GM18505 (cell line): ENCODE measurements at regions not wholly inside any gene's neighbourhood (a gene's known extent, or its start where the extent isn't known, plus 50 kb on each side); places are given as distances from the start of the nearest gene placed in this dataset.

ENCODE experiments used
- ATAC-seq: cut with Tn5 transposase; IDR thresholded peaks from one replicate; pipeline ENCODE4 v1.9.1; 2021; ENCODE audit not compliant: unreplicated experiment
- POLR2A ChIP-seq: IDR thresholded peaks from 4 replicates; pipeline ENCODE4 v1.6.1; 2011; ENCODE audit warnings: borderline replicate concordance; ENCODE audit not compliant: insufficient read depth, insufficient read length; ENCODE audit errors: extremely low read depth

DNA sequence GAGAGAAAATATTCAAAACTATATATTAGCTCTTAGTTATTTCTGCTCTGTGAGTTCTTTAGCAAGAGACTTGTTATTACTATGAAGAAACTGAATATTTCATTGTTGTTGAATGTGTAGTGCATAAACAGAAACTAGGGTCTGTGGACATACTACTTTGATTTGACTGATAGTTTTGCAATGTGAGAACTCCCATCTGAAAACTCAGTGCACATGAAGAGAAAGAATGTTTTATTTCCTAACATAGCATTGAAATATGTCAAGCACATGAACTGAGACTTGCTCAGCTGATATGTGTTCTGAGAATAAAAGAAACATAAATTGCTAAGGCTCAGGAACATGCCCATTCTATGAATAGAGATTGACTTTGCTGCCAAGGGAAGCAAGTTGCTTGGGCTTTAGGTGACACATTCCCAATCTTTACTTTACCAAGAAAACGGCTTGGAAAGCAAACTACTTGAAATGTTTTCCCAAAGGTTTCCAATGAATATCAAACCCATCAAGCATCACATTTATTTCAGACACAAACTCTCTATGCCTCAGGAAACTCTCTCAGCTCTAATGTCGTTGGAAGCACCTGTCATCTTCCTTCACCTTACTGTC lies 290.4 kb downstream of the SLC16A7 start:
- no peak for TF ChIP-seq POLR2A
- no peak for ATAC-seq

DNA sequence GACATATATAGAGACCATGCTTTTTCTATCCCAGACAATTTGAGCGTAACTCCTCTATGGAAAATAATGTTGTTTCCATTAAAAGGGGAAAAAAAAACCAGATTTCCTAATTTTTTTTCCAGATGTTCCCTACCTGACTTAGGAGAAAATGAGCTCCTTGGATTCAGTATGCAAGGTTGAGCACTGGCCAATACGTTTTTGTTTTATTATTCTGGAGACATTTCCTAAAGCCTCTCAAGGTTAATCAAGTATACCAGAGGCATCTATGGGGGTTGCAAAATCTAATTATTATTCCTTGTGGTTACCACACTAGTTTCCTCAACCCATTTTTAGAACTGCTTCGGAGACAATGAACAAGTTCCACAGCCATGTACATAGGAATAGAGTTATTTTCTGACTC lies 291.3 kb downstream of the SLC16A7 start:
- no peak for ATAC-seq
- no peak for TF ChIP-seq POLR2A

DNA sequence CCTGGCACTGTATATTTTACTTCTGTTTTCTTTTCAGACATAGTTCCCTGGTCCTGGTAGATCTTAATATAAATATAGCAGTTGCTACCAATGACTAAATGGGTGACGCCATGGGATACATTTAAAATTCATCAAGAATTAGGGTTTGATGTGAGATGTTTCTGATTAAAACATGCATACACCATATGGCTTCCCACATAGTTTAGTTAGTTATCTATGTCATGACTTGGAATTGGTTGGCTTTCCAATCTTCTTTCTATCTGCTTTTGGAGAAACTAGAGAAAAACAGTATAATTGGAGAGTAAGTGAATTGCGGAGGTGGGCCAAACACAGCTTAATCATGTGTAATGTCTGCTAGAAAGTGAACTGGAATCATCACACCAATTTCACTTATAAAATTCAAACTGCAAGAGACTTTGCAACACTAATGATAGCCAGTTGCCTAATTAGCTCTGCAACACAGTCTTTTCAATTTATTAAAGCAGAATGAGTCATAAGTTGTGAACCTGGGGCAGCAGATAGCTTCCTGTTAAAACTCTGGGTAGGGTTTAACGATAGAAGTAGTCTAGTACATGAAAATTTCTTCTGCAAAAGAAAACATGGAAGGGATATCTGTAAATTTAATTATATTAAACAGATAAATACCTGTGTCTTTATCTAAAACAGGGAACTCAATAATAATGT lies 295.2 kb downstream of the SLC16A7 start:
- no peak for TF ChIP-seq POLR2A
- ATAC-seq: no peak

- TF ChIP-seq POLR2A: no peak
- no peak for ATAC-seq
These were observed 299.4 kb downstream of the SLC16A7 start for GRCh38 chr12:59895166-59895775.

DNA sequence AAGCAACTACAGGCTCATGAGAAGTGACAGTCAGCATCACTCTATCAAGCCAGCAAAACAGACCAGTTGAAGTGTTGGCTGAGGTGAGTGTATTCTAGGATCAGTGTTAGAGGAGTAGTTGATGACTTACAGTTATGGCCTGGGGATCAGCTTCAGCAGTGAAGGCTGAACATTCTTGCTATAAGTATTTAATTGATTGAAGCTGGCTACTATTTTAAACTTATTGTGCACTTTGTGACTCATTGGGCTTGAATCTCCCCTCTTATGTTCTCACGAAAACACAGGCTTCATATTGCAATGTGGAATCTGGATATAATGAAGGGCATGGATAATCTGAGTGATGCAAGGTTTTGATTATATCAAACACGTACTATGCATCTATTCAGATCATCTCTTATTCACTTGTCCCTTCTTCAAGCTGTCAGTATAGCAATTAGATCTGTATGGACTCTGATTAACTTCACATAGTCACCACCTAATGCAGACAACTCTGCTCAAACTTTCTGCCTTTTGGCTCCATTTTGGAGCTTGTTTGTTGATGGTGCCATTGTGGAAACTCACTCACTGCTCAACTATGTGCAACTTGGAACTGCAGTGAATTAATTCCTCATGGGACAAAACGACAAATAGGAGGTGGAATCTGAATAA lies 309.2 kb downstream of the SLC16A7 start:
- ATAC-seq: no peak
- TF ChIP-seq POLR2A: no peak

GRCh38 chr12:59911516-59911915 lies 315.7 kb downstream of the SLC16A7 start:
- no peak for ATAC-seq
- no peak for TF ChIP-seq POLR2A

GRCh38 chr12:59916988-59917387 lies 321.2 kb downstream of the SLC16A7 start:
- no peak for ATAC-seq
- no peak for TF ChIP-seq POLR2A

GRCh38 chr12:59927032-59927431 lies 331.2 kb downstream of the SLC16A7 start:
- no peak for ATAC-seq

GRCh38 chr12:59928416-59928815 lies 332.6 kb downstream of the SLC16A7 start:
- TF ChIP-seq POLR2A: no peak
- no peak for ATAC-seq

More at GRCh38 chr12:59927032-59927431, 331.2 kb downstream of the SLC16A7 start:
- TF ChIP-seq POLR2A: no peak

- no peak for TF ChIP-seq POLR2A
- no peak for ATAC-seq
These were observed 333.3 kb downstream of the SLC16A7 start for GRCh38 chr12:59929110-59929509.

- no peak for ATAC-seq
- TF ChIP-seq POLR2A: no peak
These were observed 338.7 kb downstream of the SLC16A7 start for GRCh38 chr12:59934486-59934885.

DNA sequence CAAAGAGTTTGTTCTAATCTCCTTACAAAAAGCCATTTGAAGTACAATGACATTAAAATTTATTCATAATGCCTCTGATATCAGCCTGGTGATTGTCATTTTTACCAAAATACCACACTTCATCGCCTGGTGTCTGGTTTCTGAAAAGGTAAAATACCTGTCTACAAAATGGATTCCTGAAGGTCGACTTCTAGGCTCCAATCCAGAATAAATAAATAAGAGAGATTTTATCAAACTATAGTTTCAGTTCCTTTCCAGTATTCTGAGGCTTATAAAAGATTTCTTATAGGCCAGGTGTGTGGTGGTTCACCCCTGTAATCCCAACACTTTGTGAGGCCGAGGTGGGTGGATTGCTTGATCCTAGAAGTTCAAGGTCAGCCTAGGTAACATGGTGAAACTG lies 340.7 kb downstream of the SLC16A7 start:
- no peak for TF ChIP-seq POLR2A
- no peak for ATAC-seq

DNA sequence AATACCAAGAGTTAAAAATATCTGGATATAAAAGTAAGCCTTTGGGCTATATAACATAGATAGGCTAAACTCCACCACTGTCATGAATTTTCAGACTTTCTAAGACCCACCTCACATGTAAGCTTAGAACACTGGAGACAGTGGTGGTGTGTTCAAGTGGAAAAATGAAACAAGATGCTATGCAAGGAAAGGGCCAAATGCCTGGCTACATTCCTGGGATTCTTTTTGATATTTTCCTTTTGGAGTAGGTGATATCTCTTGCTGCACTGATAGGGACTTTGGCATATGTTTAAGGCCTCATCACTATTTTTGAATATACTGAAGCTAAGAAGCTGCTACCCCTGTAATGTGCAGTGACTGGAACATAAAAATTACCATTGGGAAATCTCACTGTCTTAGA lies 341.3 kb downstream of the SLC16A7 start:
- no peak for ATAC-seq
- no peak for TF ChIP-seq POLR2A
